NB4 (cell line): ENCODE measurements at regions not wholly inside any gene's neighbourhood (a gene's known extent, or its start where the extent isn't known, plus 50 kb on each side); places are given as distances from the start of the nearest gene placed in this dataset.

Source experiments
- DNase-seq: peaks from one replicate; pipeline ENCODE4 v3.0.0; 2010; ENCODE audit warnings: low read depth
- H3K4me3 ChIP-seq: one replicate; pipeline ENCODE4 v1.5.1; 2011; ENCODE audit warnings: mild to moderate bottlenecking, low read depth, low read length, moderate library complexity
- CTCF ChIP-seq: IDR thresholded peaks from one replicate; pipeline ENCODE4 v1.5.1; 2012; ENCODE audit warnings: low read depth, low read length
- MAX ChIP-seq: IDR thresholded peaks from 2 replicates; pipeline ENCODE4 v1.6.1; 2011; ENCODE audit warnings: low read depth, low read length
- MYC ChIP-seq: IDR thresholded peaks from 2 replicates; pipeline ENCODE4 v1.6.1; 2011; ENCODE audit warnings: low read depth, low read length
- POLR2A ChIP-seq: IDR thresholded peaks from 2 replicates; pipeline ENCODE4 v1.6.1; 2011; ENCODE audit warnings: mild to moderate bottlenecking; ENCODE audit not compliant: insufficient read length; ENCODE audit errors: extremely low read depth

- TF ChIP-seq MYC (no peak), CTCF (no peak), MAX (0 out of 2 replicates have a peak, but pooled peaks have one; percentile 19), POLR2A (no peak)
- DNase-seq, result peak; percentile 12
- no peak overlapping the region for H3K4me3 ChIP-seq
Observed at GRCh38 chr12:86698641-86698980, 442.4 kb upstream of the MGAT4C start.

GRCh38 chr12:86697916-86698640 lies 441.9 kb upstream of the MGAT4C start:
- DNase-seq, result no peak
- no peak overlapping the region for H3K4me3 ChIP-seq
- TF ChIP-seq POLR2A, result no peak
- no peak for TF ChIP-seq MYC
- TF ChIP-seq CTCF, result no peak
- no peak for TF ChIP-seq MAX

GRCh38 chr12:86683568-86684304 lies 427.5 kb upstream of the MGAT4C start:
- no peak for TF ChIP-seq POLR2A
- no peak overlapping the region for H3K4me3 ChIP-seq
- DNase-seq, result no peak

- TF ChIP-seq MYC, result no peak
- no peak for TF ChIP-seq MAX
- TF ChIP-seq CTCF, result no peak
- DNase-seq, result no peak
- no peak overlapping the region for H3K4me3 ChIP-seq
Observed at GRCh38 chr12:86681060-86681459, 424.9 kb upstream of the MGAT4C start.

GRCh38 chr12:86675197-86675596 lies 419.0 kb upstream of the MGAT4C start:
- TF ChIP-seq CTCF (no peak), POLR2A (no peak), MAX (no peak), MYC (no peak)
- DNase-seq, result no peak
- H3K4me3 ChIP-seq, result no peak overlapping the region

GRCh38 chr12:86670986-86671385 lies 414.8 kb upstream of the MGAT4C start:
- no peak overlapping the region for H3K4me3 ChIP-seq
- DNase-seq, result no peak
- no peak for TF ChIP-seq POLR2A
- TF ChIP-seq CTCF, result no peak
- no peak for TF ChIP-seq MYC
- no peak for TF ChIP-seq MAX
